ENCODE measurements at regions not wholly inside any gene's neighbourhood (a gene's known extent, or its start where the extent isn't known, plus 50 kb on each side); places are given as distances from the start of the nearest gene placed in this dataset.

- Histone ChIP-seq H3F3A (ENCODE audit: low read depth) (peaks cover 5% of the 10 kb centered on the region), H3K4me1 (peaks cover 7% of the 10 kb centered on the region), H3K9me3 (ENCODE audit: low read depth) (no peaks in the 10 kb centered on the region), H3K27me3 (no peaks in the 10 kb centered on the region), H2AFZ (replicated peaks) (no peak overlapping the region), H3K9ac (no peak overlapping the region), H3K4me2 (peak overlapping the region; percentile 42), H3K36me3 (no peaks in the 10 kb centered on the region), H3K79me2 (ENCODE audit: low read depth) (no peaks in the 10 kb centered on the region), H4K20me1 (ENCODE audit: low read depth) (no peaks in the 10 kb centered on the region), H3K27ac (no peak overlapping the region), H3K4me3 (no peak overlapping the region)
- Mint-ChIP-seq H3K4me1 (peaks cover 6% of the 10 kb centered on the region), H3K27me3 (ENCODE audit: insufficient read depth, low read depth) (peaks cover 15% of the 10 kb centered on the region), H3K9me3 (no peaks in the 10 kb centered on the region), H3K4me3 (peak overlapping the region; percentile 43), H3K36me3 (no peaks in the 10 kb centered on the region), H3K27ac (peak overlapping the region; percentile 50)
- peak; percentile 78 for DNase-seq (ENCODE audit: low spot score)
- TF ChIP-seq CTCF (IDR thresholded peaks at IDR 0.05): peak; percentile 75
- TF ChIP-seq EZH2 (IDR thresholded peaks at IDR 0.05): no peak
Measured at GRCh38 chr19:29263305-29264135, 50.6 kb upstream of the UQCRFS1 start.

GRCh38 chr19:29264897-29265296, 51.9 kb upstream of the UQCRFS1 start:
- Histone ChIP-seq H3K4me3 (no peak overlapping the region), H3K36me3 (no peaks in the 10 kb centered on the region), H3F3A (ENCODE audit: low read depth) (peaks cover 5% of the 10 kb centered on the region), H3K4me2 (no peak overlapping the region), H3K9me3 (ENCODE audit: low read depth) (no peaks in the 10 kb centered on the region), H3K27me3 (no peaks in the 10 kb centered on the region), H3K9ac (no peak overlapping the region), H2AFZ (replicated peaks) (no peak overlapping the region), H4K20me1 (ENCODE audit: low read depth) (no peaks in the 10 kb centered on the region), H3K4me1 (peaks cover 12% of the 10 kb centered on the region), H3K79me2 (ENCODE audit: low read depth) (no peaks in the 10 kb centered on the region), H3K27ac (no peak overlapping the region)
- H3K27me3 Mint-ChIP-seq (ENCODE audit: insufficient read depth, low read depth): peaks cover 16% of the 10 kb centered on the region
- H3K9me3 Mint-ChIP-seq: no peaks in the 10 kb centered on the region
- H3K4me1 Mint-ChIP-seq: peaks cover 14% of the 10 kb centered on the region
- no peak overlapping the region for H3K4me3 Mint-ChIP-seq
- H3K27ac Mint-ChIP-seq: no peak overlapping the region
- H3K36me3 Mint-ChIP-seq: no peaks in the 10 kb centered on the region
- no peak for TF ChIP-seq EZH2phosphoT487 (IDR thresholded peaks at IDR 0.05)
- TF ChIP-seq EZH2 (IDR thresholded peaks at IDR 0.05): no peak
- no peak for TF ChIP-seq CTCF (IDR thresholded peaks at IDR 0.05)
- DNase-seq (ENCODE audit: low spot score): no peak

- Histone ChIP-seq H3K9ac (no peak overlapping the region), H3K9me3 (ENCODE audit: low read depth) (no peaks in the 10 kb centered on the region), H3K4me2 (no peak overlapping the region), H4K20me1 (ENCODE audit: low read depth) (no peaks in the 10 kb centered on the region), H3K27me3 (no peaks in the 10 kb centered on the region), H3K79me2 (ENCODE audit: low read depth) (no peaks in the 10 kb centered on the region), H3K27ac (no peak overlapping the region), H3K4me3 (no peak overlapping the region), H3F3A (ENCODE audit: low read depth) (peaks cover 5% of the 10 kb centered on the region), H2AFZ (replicated peaks) (no peak overlapping the region), H3K4me1 (peaks cover 15% of the 10 kb centered on the region), H3K36me3 (no peaks in the 10 kb centered on the region)
- no peak overlapping the region for H3K4me3 Mint-ChIP-seq
- H3K4me1 Mint-ChIP-seq: peaks cover 19% of the 10 kb centered on the region
- H3K9me3 Mint-ChIP-seq: no peaks in the 10 kb centered on the region
- peaks cover 18% of the 10 kb centered on the region for H3K27me3 Mint-ChIP-seq (ENCODE audit: insufficient read depth, low read depth)
- TF ChIP-seq EZH2 (IDR thresholded peaks at IDR 0.05) (no peak), EZH2phosphoT487 (IDR thresholded peaks at IDR 0.05) (no peak), CTCF (IDR thresholded peaks at IDR 0.05) (no peak)
- no peak overlapping the region for H3K27ac Mint-ChIP-seq
- DNase-seq (ENCODE audit: low spot score): no peak
- H3K36me3 Mint-ChIP-seq: no peaks in the 10 kb centered on the region
Measured at GRCh38 chr19:29265436-29265835, 52.5 kb upstream of the UQCRFS1 start.
